ENCODE measurements at regions not wholly inside any gene's neighbourhood (a gene's known extent, or its start where the extent isn't known, plus 50 kb on each side); places are given as distances from the start of the nearest gene placed in this dataset.

DNA sequence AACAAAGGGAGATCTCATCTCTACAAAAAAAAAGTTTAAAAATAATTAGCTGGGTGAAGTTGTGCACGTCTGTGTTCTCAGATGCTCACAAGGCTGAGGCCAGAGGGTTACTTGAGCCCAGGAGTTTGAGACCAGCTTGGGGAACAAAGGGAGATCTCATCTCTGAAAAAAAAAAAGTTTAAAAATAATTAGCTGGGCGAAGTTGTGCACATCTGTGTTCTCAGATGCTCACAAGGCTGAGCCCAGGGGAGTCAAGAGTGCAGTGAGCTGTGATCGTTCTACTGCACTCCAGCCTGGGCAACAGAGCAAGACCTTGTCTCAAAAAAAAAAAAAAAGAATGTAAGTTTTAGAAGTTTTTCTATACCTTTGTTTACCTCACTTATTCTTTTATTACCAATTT is 127.3 kb downstream of the FGF9 start:
- H3K27ac ChIP-seq (ENCODE audit: insufficient read depth in 1 of 2, low read depth in 1 of 2, low read length in 2 of 2, poor library complexity in 1 of 2, severe bottlenecking in 2 of 2), result no peak overlapping the region
- H3K4me1 ChIP-seq (ENCODE audit: control extremely low read depth in 1 of 4, control insufficient read depth in 4 of 4, insufficient read depth in 4 of 4, low read length in 3 of 4), result no peaks in the 10 kb centered on the region
- 91% methylated on average over 3 of the region's 3 CpGs for WGBS (ENCODE audit: insufficient coverage)
- H3K36me3 ChIP-seq (ENCODE audit: control insufficient read depth in 4 of 4, insufficient read depth in 4 of 4, low read length in 3 of 4), result no peaks in the 10 kb centered on the region
- no peaks in the 10 kb centered on the region for H3K9me3 ChIP-seq (ENCODE audit: control extremely low read depth in 1 of 5, control insufficient read depth in 4 of 5, insufficient read depth in 2 of 5, low read depth in 1 of 5, low read length in 4 of 5)
- no peak for DNase-seq
- CTCF ChIA-PET, result no interaction called here
- POLR2A ChIA-PET, result no interaction called here
- H3K27me3 ChIP-seq (replicated peaks in 2 of 5; ENCODE audit: control insufficient read depth in 4 of 5, insufficient read depth in 5 of 5, low read length in 4 of 5), result no peaks in the 10 kb centered on the region
- H3K4me3 ChIP-seq (ENCODE audit: control insufficient read depth in 1 of 7, extremely low read depth in 1 of 7, insufficient read depth in 4 of 7, low read depth in 2 of 7, low read length in 6 of 7), result no peak overlapping the region

DNA sequence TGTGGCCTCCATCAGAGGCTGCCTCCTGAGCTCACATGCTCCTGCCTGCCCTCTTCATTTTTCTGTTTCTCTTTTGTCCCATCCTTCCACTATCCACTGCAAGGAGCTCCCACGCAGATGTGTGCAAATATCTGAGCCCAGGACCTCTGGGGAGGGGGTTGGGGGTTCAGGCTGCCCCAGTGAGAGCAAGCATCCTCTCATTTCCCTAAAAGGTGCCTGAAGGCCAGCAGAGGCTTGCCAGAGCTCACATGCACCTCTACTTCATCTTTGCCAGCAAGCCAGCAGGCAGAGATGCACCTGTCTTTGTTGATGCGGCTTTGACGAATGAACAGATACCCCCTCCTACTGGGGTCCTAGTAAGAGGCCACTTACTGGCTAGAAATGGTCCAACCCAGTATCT is 128.8 kb downstream of the FGF9 start:
- Histone ChIP-seq H3K27ac (ENCODE audit: insufficient read depth in 1 of 2, low read depth in 1 of 2, low read length in 2 of 2, poor library complexity in 1 of 2, severe bottlenecking in 2 of 2) (no peak overlapping the region), H3K4me3 (ENCODE audit: control insufficient read depth in 1 of 7, extremely low read depth in 1 of 7, insufficient read depth in 4 of 7, low read depth in 2 of 7, low read length in 6 of 7) (no peak overlapping the region), H3K36me3 (ENCODE audit: control insufficient read depth in 4 of 4, insufficient read depth in 4 of 4, low read length in 3 of 4) (no peaks in the 10 kb centered on the region), H3K4me1 (ENCODE audit: control extremely low read depth in 1 of 4, control insufficient read depth in 4 of 4, insufficient read depth in 4 of 4, low read length in 3 of 4) (no peaks in the 10 kb centered on the region), H3K27me3 (replicated peaks in 2 of 5; ENCODE audit: control insufficient read depth in 4 of 5, insufficient read depth in 5 of 5, low read length in 4 of 5) (no peaks in the 10 kb centered on the region), H3K9me3 (ENCODE audit: control extremely low read depth in 1 of 5, control insufficient read depth in 4 of 5, insufficient read depth in 2 of 5, low read depth in 1 of 5, low read length in 4 of 5) (no peaks in the 10 kb centered on the region)
- no peak for DNase-seq
- ChIA-PET POLR2A (no interaction called here), CTCF (no interaction called here)
- 88% methylated on average over 2 of the region's 3 CpGs for WGBS (ENCODE audit: insufficient coverage)

DNA sequence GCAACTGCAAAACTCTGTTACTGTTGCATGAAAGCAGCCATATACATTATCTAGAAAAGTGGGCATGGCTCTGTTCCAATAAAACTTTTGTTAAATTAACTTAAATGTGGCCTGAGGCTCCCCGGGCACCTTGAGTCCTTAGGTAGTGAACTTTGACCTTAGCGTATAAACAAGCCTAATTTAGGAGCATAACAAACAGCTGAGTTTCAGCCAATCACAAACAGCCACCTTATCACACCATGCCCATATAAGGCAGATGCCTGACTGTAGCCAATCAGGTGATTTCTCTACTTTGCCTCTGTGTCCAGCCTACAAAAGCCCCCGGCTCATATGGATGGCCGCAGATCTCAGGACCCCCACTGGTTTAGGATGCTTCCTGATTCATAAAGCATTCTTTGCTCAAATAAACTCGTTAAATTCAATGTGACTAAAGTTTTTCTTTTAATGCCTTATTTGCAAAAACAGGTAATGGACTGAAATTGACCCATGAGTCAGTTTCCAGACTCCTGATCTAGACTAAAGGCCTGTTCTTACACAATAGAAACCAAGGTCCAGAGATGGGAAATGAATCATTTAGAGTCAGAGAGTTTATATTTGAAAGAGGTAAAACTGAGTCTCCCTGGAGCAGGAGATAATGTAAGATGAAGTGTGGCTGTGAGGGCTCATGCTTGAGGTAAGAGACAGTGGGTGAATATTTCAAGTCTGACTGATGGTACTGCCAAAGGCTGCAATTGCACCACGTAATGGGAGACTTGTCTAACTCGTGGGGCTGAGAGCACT is 130.2 kb downstream of the FGF9 start:
- no peak for DNase-seq
- POLR2A ChIA-PET, result no interaction called here
- 95% methylated on average over 7 of the region's 7 CpGs for WGBS (ENCODE audit: insufficient coverage)
- H3K27me3 ChIP-seq (replicated peaks in 2 of 5; ENCODE audit: control insufficient read depth in 4 of 5, insufficient read depth in 5 of 5, low read length in 4 of 5), result no peaks in the 10 kb centered on the region
- CTCF ChIA-PET, result no interaction called here
- H3K4me1 ChIP-seq (ENCODE audit: control extremely low read depth in 1 of 4, control insufficient read depth in 4 of 4, insufficient read depth in 4 of 4, low read length in 3 of 4), result no peaks in the 10 kb centered on the region
- H3K4me3 ChIP-seq (ENCODE audit: control insufficient read depth in 1 of 7, extremely low read depth in 1 of 7, insufficient read depth in 4 of 7, low read depth in 2 of 7, low read length in 6 of 7), result no peak overlapping the region
- H3K27ac ChIP-seq (ENCODE audit: insufficient read depth in 1 of 2, low read depth in 1 of 2, low read length in 2 of 2, poor library complexity in 1 of 2, severe bottlenecking in 2 of 2), result no peak overlapping the region
- H3K36me3 ChIP-seq (ENCODE audit: control insufficient read depth in 4 of 4, insufficient read depth in 4 of 4, low read length in 3 of 4), result no peaks in the 10 kb centered on the region
- no peaks in the 10 kb centered on the region for H3K9me3 ChIP-seq (ENCODE audit: control extremely low read depth in 1 of 5, control insufficient read depth in 4 of 5, insufficient read depth in 2 of 5, low read depth in 1 of 5, low read length in 4 of 5)

DNA sequence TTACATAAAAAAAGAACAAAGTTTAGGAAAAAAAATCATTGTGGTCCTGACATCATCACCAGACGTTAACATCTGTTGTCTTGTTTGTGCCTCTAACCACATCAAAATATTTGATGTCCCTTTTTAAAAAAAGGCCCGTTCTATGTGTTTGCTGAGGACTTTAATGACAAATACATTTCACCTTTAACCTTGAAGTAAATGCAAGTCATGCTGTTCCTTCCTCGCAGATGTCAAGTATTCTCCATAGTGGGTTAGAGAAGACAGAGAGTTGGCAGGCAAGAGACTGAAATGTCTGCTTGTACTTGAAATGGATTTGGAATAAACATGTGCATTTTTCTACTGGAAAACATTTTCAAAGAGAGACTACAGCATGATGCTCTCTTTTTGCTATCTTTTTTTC is 134.9 kb downstream of the FGF9 start:
- Histone ChIP-seq H3K9me3 (ENCODE audit: control extremely low read depth in 1 of 5, control insufficient read depth in 4 of 5, insufficient read depth in 2 of 5, low read depth in 1 of 5, low read length in 4 of 5) (no peaks in the 10 kb centered on the region), H3K27me3 (replicated peaks in 2 of 5; ENCODE audit: control insufficient read depth in 4 of 5, insufficient read depth in 5 of 5, low read length in 4 of 5) (no peaks in the 10 kb centered on the region), H3K27ac (ENCODE audit: insufficient read depth in 1 of 2, low read depth in 1 of 2, low read length in 2 of 2, poor library complexity in 1 of 2, severe bottlenecking in 2 of 2) (no peak overlapping the region), H3K4me3 (ENCODE audit: control insufficient read depth in 1 of 7, extremely low read depth in 1 of 7, insufficient read depth in 4 of 7, low read depth in 2 of 7, low read length in 6 of 7) (no peak overlapping the region), H3K36me3 (ENCODE audit: control insufficient read depth in 4 of 4, insufficient read depth in 4 of 4, low read length in 3 of 4) (no peaks in the 10 kb centered on the region), H3K4me1 (ENCODE audit: control extremely low read depth in 1 of 4, control insufficient read depth in 4 of 4, insufficient read depth in 4 of 4, low read length in 3 of 4) (no peaks in the 10 kb centered on the region)
- ChIA-PET CTCF (no interaction called here), POLR2A (no interaction called here)
- 88% methylated on average over 2 of the region's 3 CpGs for WGBS (ENCODE audit: insufficient coverage)
- no peak for DNase-seq

DNA sequence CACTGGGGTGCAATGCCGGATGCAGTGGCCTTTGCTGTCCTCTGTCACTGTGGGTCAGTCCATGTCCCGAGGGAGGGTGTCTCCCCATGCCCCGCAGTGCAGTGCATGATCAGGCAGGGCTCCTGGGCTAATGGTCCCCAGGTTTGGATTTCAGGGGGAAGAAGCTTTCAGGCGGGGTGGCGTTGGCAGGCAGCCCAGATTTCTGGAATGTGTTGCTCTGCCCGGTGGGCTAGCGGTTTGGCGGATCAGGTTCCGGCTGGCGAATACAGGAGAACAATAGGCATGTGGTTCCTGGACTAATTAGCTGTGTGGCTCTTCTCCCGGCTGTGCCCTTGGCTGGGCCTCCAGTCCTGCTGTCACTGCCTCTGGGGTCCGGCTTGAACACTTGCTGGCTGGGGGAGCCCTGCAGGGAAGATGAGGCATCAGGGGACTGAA is 141.3 kb downstream of the FGF9 start:
- Histone ChIP-seq H3K36me3 (ENCODE audit: control insufficient read depth in 4 of 4, insufficient read depth in 4 of 4, low read length in 3 of 4) (no peaks in the 10 kb centered on the region), H3K4me3 (ENCODE audit: control insufficient read depth in 1 of 7, extremely low read depth in 1 of 7, insufficient read depth in 4 of 7, low read depth in 2 of 7, low read length in 6 of 7) (no peak overlapping the region), H3K4me1 (ENCODE audit: control extremely low read depth in 1 of 4, control insufficient read depth in 4 of 4, insufficient read depth in 4 of 4, low read length in 3 of 4) (no peaks in the 10 kb centered on the region), H3K27ac (ENCODE audit: insufficient read depth in 1 of 2, low read depth in 1 of 2, low read length in 2 of 2, poor library complexity in 1 of 2, severe bottlenecking in 2 of 2) (no peak overlapping the region), H3K9me3 (ENCODE audit: control extremely low read depth in 1 of 5, control insufficient read depth in 4 of 5, insufficient read depth in 2 of 5, low read depth in 1 of 5, low read length in 4 of 5) (no peaks in the 10 kb centered on the region), H3K27me3 (replicated peaks in 2 of 5; ENCODE audit: control insufficient read depth in 4 of 5, insufficient read depth in 5 of 5, low read length in 4 of 5) (peaks cover 0 to 2% (median 0%) of the 10 kb centered on the region in 5 experiments)
- DNase-seq, result no peak
- 87% methylated on average over 12 of the region's 12 CpGs for WGBS (ENCODE audit: insufficient coverage)
- ChIA-PET CTCF (no interaction called here), POLR2A (no interaction called here)

DNA sequence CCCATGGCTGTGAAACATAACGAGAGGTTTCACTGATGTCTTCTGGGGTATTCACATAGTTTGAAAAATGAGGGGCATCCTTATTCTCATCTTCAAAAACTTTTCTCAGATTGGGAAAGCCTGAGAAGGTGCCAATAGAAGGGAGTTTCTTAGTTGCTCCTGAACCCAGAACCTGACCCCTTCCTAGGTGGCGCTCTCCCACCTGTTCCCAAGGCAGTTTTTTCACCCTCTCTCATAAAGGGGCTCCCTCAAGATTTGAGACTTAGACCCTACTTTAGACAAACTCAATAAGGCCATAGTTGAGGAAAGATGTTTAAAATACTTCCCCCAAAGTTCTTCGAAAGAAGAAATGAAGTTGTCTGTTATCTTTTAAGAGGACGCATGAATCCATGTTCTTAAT is 142.2 kb downstream of the FGF9 start:
- H3K36me3 ChIP-seq (ENCODE audit: control insufficient read depth in 4 of 4, insufficient read depth in 4 of 4, low read length in 3 of 4), result no peaks in the 10 kb centered on the region
- no peaks in the 10 kb centered on the region for H3K4me1 ChIP-seq (ENCODE audit: control extremely low read depth in 1 of 4, control insufficient read depth in 4 of 4, insufficient read depth in 4 of 4, low read length in 3 of 4)
- ChIA-PET POLR2A (interaction anchor here (0.6 kb wide), 1 partner anchor 1316 kb away, joined by 3 read pairs; no protein-coding TSS in a partner anchor), CTCF (no interaction called here)
- H3K27ac ChIP-seq (ENCODE audit: insufficient read depth in 1 of 2, low read depth in 1 of 2, low read length in 2 of 2, poor library complexity in 1 of 2, severe bottlenecking in 2 of 2), result no peak overlapping the region
- WGBS (ENCODE audit: insufficient coverage), result 100% methylated on average over 2 of the region's 4 CpGs
- H3K27me3 ChIP-seq (replicated peaks in 2 of 5; ENCODE audit: control insufficient read depth in 4 of 5, insufficient read depth in 5 of 5, low read length in 4 of 5), result peaks cover 0 to 2% (median 0%) of the 10 kb centered on the region in 5 experiments
- H3K4me3 ChIP-seq (ENCODE audit: control insufficient read depth in 1 of 7, extremely low read depth in 1 of 7, insufficient read depth in 4 of 7, low read depth in 2 of 7, low read length in 6 of 7), result no peak overlapping the region
- DNase-seq, result no peak
- H3K9me3 ChIP-seq (ENCODE audit: control extremely low read depth in 1 of 5, control insufficient read depth in 4 of 5, insufficient read depth in 2 of 5, low read depth in 1 of 5, low read length in 4 of 5), result no peaks in the 10 kb centered on the region

DNA sequence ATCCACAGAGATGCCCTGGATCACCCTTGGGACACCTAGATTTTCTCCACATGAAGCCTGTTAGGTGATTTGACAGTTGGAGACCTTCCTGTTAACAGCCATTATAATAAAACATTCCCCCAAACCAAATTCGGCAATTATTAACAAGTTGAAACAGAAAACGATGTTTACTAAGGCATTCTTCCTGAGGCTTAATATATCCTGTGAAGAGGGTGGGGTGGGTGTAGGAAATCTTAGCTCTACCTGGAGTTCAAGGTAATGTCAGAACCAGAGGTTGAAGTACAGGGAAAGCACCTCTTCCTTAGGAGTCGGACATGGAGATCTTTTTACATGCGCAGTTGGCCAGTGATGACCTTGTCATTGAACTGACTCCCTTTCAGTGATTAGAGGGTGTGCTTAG is 143.0 kb downstream of the FGF9 start:
- POLR2A ChIA-PET, result no interaction called here
- DNase-seq, result no peak
- 89% methylated on average over 3 of the region's 4 CpGs for WGBS (ENCODE audit: insufficient coverage)
- no peaks in the 10 kb centered on the region for H3K9me3 ChIP-seq (ENCODE audit: control extremely low read depth in 1 of 5, control insufficient read depth in 4 of 5, insufficient read depth in 2 of 5, low read depth in 1 of 5, low read length in 4 of 5)
- no peaks in the 10 kb centered on the region for H3K4me1 ChIP-seq (ENCODE audit: control extremely low read depth in 1 of 4, control insufficient read depth in 4 of 4, insufficient read depth in 4 of 4, low read length in 3 of 4)
- no peak overlapping the region for H3K4me3 ChIP-seq (ENCODE audit: control insufficient read depth in 1 of 7, extremely low read depth in 1 of 7, insufficient read depth in 4 of 7, low read depth in 2 of 7, low read length in 6 of 7)
- CTCF ChIA-PET, result no interaction called here
- no peak overlapping the region for H3K27ac ChIP-seq (ENCODE audit: insufficient read depth in 1 of 2, low read depth in 1 of 2, low read length in 2 of 2, poor library complexity in 1 of 2, severe bottlenecking in 2 of 2)
- H3K27me3 ChIP-seq (replicated peaks in 2 of 5; ENCODE audit: control insufficient read depth in 4 of 5, insufficient read depth in 5 of 5, low read length in 4 of 5), result peaks cover 0 to 2% (median 0%) of the 10 kb centered on the region in 5 experiments
- H3K36me3 ChIP-seq (ENCODE audit: control insufficient read depth in 4 of 4, insufficient read depth in 4 of 4, low read length in 3 of 4), result no peaks in the 10 kb centered on the region

All from common myeloid progenitor, CD34-positive (primary cell).